Tongue (tissue), 1 donor: ENCODE measurements at regions not wholly inside any gene's neighbourhood (a gene's known extent, or its start where the extent isn't known, plus 50 kb on each side); places are given as distances from the start of the nearest gene placed in this dataset.
"Not testable (repeated sequence)": the region's sequence is repeated elsewhere in the genome, so short reads cannot be mapped to it uniquely, and the experiment has no call there.

Experiments used
- DNase-seq: peaks from one replicate; pipeline ENCODE4 v3.0.0-alpha.2; 2015

GRCh38 chr3:144544871-144545270 is 573.2 kb downstream of the DIPK2A start:
- DNase-seq: no peak

DNA sequence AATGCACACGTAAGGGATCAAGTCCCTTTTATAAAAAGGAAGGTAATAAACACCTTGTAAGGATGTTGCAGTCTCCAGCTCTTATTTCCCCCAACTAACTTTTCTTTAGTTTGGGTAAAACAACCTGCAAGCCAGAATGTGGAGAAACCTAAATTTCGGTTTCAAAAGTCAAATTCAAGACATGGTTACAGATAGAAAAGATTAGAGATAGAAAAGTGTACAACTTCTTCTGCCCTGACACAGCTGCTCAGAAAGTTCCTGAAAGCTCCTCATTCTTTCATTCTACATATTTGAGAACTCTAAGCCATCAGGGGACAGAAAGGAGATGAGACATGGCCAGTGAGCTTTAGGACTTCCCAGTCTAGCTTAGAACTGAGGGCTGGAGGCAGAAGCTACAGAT is 574.9 kb downstream of the DIPK2A start:
- no peak for DNase-seq

DNA sequence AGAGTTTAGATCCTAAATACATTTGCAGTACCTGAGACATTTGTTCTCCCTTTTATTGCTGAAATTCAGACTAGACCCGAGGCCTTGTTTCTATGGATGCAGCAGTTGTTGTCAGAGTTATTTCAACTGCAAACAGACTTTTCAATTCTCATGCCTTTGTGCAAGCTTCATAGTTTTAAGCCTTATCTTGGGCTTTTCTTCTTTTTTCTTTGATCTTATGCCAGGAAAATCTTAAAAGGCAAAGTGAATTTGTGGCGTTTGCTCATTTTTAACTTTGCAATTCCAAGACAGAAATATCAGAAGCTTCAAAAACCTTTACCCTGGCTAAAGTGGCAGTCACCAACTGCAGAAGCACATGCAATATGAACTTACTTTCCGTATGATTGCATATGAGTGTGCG is 576.7 kb downstream of the DIPK2A start:
- DNase-seq: no peak

- no peak for DNase-seq
Observed at GRCh38 chr3:144549166-144549565, 577.5 kb downstream of the DIPK2A start.

DNA sequence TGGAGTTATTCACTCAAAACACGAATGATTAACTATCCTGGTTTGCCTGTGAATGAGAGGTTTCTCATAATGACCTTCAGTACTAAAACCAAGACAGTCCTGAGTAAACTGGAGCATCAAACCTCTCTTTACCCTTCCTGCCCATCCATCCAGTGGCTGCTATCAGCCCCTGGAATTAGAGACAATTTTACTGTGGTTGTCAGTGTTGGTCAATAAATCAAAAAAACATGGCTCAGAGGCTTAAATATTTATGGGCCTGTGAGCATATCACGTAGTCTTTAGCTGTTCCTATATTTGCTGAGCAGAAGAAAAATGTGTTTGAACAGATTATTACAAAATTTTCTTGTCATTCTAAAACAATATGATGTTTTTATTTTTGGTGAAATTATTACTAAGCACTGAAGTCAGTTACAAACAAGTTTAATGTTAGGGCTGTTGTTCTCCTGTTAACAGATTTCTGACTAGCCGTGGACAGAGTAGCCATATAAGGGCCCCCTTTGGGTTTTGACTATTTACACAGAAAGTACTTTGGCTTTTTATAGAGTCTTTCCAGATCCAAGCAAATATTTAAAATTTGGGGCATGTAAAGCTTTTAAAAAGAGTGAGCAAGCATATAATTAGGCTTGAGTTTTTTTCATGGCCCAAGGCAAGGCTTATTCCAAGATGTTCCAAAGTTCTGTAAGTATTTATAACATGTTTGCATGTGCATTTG is 580.9 kb downstream of the DIPK2A start:
- no peak for DNase-seq

- no peak for DNase-seq
Observed at GRCh38 chr3:144553301-144553700, 581.7 kb downstream of the DIPK2A start.

DNA sequence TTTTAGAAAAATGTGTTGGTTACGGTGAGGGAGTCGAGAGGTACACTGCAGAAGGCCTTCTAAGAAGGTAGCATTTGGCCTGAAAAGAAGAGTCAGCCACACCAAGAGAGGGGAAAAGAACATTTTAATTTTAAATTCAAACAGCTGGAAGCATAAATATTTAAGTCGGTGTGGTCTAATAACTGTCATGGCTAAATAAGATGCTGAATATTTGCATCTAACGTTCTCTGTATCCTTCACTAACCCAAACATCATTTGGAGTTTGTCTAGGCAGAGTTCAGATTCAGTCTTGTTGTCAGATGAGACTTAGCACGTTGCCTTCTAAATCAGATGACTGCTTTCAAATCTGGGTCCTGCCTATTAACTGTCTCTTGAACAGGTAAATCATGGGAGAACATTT is 583.3 kb downstream of the DIPK2A start:
- no peak for DNase-seq

- no peak for DNase-seq
Observed at GRCh38 chr3:144556392-144556791, 584.8 kb downstream of the DIPK2A start.

- no peak for DNase-seq
Observed at GRCh38 chr3:144557515-144557914, 585.9 kb downstream of the DIPK2A start.

- DNase-seq: peak; percentile 14
Observed at GRCh38 chr3:144564011-144564410, 592.4 kb downstream of the DIPK2A start.

- no peak for DNase-seq
Observed at GRCh38 chr3:144566320-144566719, 594.7 kb downstream of the DIPK2A start.

GRCh38 chr3:144569651-144570050 is 598.0 kb downstream of the DIPK2A start:
- DNase-seq: no peak

DNA sequence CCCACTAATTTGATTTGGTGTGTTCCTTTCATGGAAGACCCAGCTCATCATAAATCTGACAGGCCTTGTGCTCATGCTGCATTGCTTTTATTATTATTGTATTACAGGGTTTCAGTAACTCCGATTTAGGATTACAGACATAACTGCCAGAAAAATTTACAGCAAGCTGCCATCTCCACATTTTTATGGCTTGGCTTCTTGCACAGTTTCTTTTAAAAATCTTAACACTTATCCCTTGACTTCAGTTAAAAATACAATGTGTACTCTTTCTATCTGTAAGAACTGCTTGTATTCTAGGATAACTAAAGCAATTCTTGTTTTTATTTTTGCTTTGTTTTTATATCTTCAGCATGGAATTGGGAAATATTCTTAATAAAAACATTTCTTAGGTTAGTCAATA is 612.2 kb downstream of the DIPK2A start:
- no peak for DNase-seq

DNA sequence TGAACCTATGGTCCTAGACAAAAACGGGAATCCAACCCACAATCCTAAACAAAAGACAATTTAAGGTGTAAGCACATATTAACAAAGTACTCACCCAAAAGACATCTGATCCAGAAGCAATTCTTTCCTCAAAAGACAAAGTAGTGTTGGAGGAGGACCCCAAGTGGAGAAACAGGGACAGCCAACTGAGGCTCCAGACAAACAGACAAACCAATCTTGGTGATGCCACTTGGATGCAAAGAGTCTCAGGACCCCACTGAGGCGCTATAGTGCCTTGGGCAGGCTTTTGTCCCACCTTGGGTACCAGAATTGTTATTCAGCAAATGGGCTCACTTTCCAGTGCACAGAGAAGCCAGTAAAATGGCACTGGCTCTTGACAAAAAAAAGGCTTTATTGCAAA is 613.8 kb downstream of the DIPK2A start:
- DNase-seq: no peak

DNA sequence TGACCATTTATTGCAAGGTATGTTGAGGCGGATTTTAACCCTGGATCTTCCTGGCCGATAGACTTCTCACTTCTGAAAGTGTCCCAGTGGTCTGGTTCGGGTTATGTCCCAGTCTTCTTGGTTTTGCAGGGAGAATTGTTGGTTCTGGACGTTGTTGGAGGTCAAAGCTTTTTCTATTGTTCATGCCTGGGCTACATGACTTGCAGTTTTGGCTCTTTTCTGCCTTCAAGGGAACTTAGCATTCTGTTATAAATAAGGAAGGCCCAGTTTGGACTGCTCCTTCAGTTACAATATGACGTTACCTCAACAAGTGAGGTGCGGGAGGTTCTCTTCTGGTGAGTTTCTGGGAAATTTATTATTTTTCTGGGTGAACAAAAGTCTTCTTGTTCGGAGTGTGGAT is 614.3 kb downstream of the DIPK2A start:
- no peak for DNase-seq

- no peak for DNase-seq
Observed at GRCh38 chr3:144586382-144586781, 614.8 kb downstream of the DIPK2A start.

GRCh38 chr3:144590854-144591253 is 619.2 kb downstream of the DIPK2A start:
- no peak for DNase-seq

GRCh38 chr3:144593881-144594280 is 622.3 kb downstream of the DIPK2A start:
- no peak for DNase-seq

DNA sequence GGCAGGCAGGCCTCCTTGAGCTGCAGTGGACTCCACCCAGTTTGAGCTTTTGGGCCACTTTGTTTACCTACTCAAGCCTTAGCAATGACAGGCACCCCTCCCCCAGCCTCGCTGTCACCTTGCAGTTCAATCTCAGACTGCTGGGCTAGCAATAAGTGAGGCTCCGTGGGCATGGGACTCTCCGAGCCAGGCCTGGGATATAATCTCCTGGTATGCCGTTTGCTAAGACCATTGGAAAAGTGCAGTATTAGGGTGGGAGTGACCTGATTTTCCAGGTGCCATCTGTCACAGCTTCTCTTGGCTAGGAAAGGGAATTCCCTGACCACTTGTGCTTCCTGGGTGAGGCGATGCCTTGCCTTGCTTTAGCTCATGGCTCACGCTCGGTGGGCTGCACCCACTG is 648.6 kb downstream of the DIPK2A start:
- DNase-seq: not testable (repeated sequence)

DNA sequence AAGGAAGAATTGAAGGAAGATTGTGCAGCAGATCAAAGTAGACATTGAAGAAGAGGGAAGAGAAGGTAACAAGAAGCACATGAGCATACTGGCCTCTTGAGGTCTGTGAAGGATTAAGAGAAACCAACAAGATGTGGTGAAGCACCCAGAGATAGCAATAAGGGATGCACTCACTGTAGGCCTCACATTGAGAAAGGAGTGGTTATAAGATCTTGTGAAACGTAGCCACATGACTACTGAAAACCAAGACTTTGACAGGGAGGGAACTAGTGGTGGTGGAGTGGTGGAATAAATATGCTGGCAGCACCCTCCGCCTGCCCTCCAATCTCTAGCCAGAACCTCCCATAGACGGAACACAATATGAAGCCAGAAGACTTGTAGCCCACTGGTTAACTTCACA is 651.2 kb downstream of the DIPK2A start:
- DNase-seq: no peak

DNA sequence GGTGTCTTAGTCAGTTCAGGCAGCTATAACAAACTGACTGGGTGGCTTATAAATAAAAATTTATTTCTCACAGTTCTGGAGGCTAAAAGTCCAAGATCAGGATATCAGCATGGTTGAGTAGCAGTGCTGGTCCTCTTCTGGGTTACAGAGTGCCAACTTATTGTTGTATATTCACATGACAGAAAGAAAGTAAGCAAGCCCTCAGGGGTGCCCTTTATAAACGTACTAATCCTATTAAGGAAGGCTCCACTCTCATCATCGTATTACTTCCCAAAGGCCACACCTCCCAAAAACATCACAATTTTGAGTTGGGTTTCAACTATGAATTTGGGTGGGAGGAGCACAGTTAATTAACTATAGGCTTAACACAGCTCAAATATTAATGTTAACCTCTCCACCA is 653.0 kb downstream of the DIPK2A start:
- no peak for DNase-seq

DNA sequence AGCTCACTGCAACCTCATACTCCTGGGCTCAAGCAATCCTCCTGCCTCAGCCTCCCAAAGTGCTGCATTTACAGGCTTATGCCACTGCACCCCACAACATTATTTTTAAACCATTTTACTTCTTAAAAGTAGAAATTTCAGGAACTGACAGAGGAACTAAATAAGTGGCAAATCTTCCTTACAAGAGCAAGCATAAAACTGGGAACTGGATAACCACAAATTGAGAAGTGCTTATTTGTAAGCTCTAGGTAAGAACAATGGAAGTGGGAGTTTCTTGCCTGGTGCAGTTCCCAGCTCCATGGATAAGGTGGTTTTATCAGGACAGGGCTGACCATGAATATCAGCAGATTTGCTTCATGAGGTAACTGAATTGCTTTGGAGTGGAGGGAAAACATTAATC is 655.2 kb downstream of the DIPK2A start:
- DNase-seq: no peak

- DNase-seq: no peak
Observed at GRCh38 chr3:144629381-144629780, 657.8 kb downstream of the DIPK2A start.

DNA sequence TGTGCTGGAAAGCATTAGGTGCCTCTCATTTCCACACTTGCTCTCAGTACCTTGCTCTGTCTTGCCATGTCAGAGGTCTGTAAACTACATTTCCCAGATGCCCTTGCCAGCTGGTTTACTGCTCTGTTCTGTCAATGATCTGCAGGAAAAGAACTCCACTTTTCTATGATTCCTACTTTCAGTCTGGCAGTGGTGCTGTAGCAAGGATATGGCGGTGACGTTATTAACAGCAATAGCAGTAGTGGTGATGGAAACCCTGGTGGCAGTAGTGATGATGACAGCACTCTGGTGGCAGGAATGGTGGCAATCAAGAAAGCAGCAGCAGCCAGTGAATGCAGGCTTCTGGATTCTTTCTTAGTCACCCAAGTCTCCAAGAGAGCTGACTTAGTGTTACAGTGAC is 665.2 kb downstream of the DIPK2A start:
- no peak for DNase-seq

GRCh38 chr3:144638009-144638408 is 666.4 kb downstream of the DIPK2A start:
- no peak for DNase-seq
